Lower leg skin (tissue), 3 donors: ENCODE measurements at regions not wholly inside any gene's neighbourhood (a gene's known extent, or its start where the extent isn't known, plus 50 kb on each side); places are given as distances from the start of the nearest gene placed in this dataset.

ENCODE experiments used
- POLR2A ChIP-seq, 2 donors: fragments of 450-650 bp; IDR thresholded peaks; one replicate each; pipeline ENCODE4 v1.6.1; 2016 to 2017; ENCODE audit warnings: antibody characterized with exemption in 2 of 2, mild to moderate bottlenecking in 1 of 2, moderate library complexity in 1 of 2
- TF ChIP-seq, protein P1 (sequence below), 3 donors: fragments of 450-650 bp; IDR thresholded peaks; one replicate each; pipeline ENCODE4 v1.5.1; 2016; ENCODE audit warnings: antibody characterized with exemption in 3 of 3, mild to moderate bottlenecking in 3 of 3, moderate library complexity in 2 of 3

DNA sequence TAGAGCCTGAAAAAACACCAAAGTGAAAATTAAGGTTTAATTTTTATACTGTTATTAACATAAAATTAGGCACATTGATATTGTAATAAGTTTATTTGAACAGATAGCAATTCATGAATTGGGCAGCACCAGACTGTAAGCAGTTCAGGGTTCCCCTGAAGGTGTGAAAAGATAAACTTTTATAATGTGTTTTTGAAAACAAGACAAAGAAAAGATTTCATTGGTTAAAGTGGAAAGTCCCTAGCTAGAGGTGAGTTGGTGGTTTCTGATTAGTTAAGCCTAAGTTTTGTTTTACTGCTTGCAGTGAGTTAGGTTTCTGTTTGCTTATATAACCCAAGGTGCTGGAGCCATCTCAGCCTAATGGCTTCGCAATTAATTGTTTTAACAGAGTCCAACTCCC lies 96.5 kb upstream of the RPS23 start:
- TF ChIP-seq, protein P1, sequence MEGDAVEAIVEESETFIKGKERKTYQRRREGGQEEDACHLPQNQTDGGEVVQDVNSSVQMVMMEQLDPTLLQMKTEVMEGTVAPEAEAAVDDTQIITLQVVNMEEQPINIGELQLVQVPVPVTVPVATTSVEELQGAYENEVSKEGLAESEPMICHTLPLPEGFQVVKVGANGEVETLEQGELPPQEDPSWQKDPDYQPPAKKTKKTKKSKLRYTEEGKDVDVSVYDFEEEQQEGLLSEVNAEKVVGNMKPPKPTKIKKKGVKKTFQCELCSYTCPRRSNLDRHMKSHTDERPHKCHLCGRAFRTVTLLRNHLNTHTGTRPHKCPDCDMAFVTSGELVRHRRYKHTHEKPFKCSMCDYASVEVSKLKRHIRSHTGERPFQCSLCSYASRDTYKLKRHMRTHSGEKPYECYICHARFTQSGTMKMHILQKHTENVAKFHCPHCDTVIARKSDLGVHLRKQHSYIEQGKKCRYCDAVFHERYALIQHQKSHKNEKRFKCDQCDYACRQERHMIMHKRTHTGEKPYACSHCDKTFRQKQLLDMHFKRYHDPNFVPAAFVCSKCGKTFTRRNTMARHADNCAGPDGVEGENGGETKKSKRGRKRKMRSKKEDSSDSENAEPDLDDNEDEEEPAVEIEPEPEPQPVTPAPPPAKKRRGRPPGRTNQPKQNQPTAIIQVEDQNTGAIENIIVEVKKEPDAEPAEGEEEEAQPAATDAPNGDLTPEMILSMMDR (IDR thresholded peaks at IDR 0.05), result no peak
- TF ChIP-seq POLR2A (IDR thresholded peaks at IDR 0.05), result no peak
